Dedifferentiated amniotic fluid mesenchymal stem cell (primary cell): ENCODE measurements at regions not wholly inside any gene's neighbourhood (a gene's known extent, or its start where the extent isn't known, plus 50 kb on each side); places are given as distances from the start of the nearest gene placed in this dataset.
"Not testable (repeated sequence)": the region's sequence is repeated elsewhere in the genome, so short reads cannot be mapped to it uniquely, and the experiment has no call there.

Experiments
- DNase-seq: peaks from one replicate; pipeline ENCODE4 v3.0.0-alpha.2; 2016; ENCODE audit errors: extremely low spot score

DNA sequence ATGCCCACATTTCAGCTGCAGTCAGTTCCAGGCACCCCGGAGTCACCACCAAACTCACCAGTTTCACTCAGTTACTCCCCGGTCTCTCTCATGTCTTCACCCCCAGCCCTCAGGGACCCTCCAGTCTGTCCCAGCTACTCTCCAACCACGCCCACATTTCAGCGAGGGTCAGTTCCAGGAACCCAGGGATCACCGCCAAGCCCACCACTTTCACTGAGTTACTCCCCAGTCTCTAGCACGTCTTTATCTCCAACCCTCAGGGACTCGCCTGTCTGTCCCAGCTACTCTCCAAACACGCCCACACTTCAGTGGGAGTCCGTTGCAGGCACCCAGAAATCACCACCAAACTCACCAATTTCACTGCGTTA lies 337.5 kb downstream of the CWH43 start:
- not testable (repeated sequence) for DNase-seq
